Hepatocyte (in vitro differentiated cells): ENCODE measurements at regions not wholly inside any gene's neighbourhood (a gene's known extent, or its start where the extent isn't known, plus 50 kb on each side); places are given as distances from the start of the nearest gene placed in this dataset.
A peak's percentile ranks its signal among the peaks of the same experiment; 100 is the strongest.
"Not testable (repeated sequence)": the region's sequence is repeated elsewhere in the genome, so short reads cannot be mapped to it uniquely, and the experiment has no call there.

Source experiments
- DNase-seq: peaks from one replicate; pipeline ENCODE4 v3.0.0-alpha.2; 2016; ENCODE audit warnings: low spot score
- H2AFZ ChIP-seq: fragments of 200-600 bp; sonication (generic); 2 replicates; pipeline ENCODE4 v1.6.0; 2016; ENCODE audit warnings: antibody characterized with exemption, mild to moderate bottlenecking
- H3K27ac ChIP-seq: fragments of 200-600 bp; sonication (generic); 2 replicates; pipeline ENCODE4 v1.5.1; 2016; ENCODE audit warnings: mild to moderate bottlenecking
- H3K27me3 ChIP-seq: fragments of 200-600 bp; sonication (generic); 2 replicates; pipeline ENCODE4 v1.6.1; 2016
- H3K36me3 ChIP-seq: fragments of 200-600 bp; sonication (generic); replicated peaks from 2 replicates; pipeline ENCODE4 v1.5.1; 2016; ENCODE audit warnings: low read depth; ENCODE audit not compliant: insufficient read depth
- H3K4me1 ChIP-seq: fragments of 200-600 bp; sonication (generic); 2 replicates; pipeline ENCODE4 v1.5.1; 2016; ENCODE audit warnings: mild to moderate bottlenecking, moderate library complexity; ENCODE audit not compliant: insufficient read depth
- H3K4me2 ChIP-seq: fragments of 200-600 bp; sonication (generic); 2 replicates; pipeline ENCODE4 v1.6.0; 2016
- H3K4me3 ChIP-seq: fragments of 200-600 bp; sonication (generic); 2 replicates; pipeline ENCODE4 v1.5.1; 2016; ENCODE audit warnings: mild to moderate bottlenecking
- H3K79me2 ChIP-seq: fragments of 200-600 bp; sonication (generic); 2 replicates; pipeline ENCODE4 v1.6.0; 2017; ENCODE audit warnings: mild to moderate bottlenecking
- H3K9me2 ChIP-seq: fragments of 200-600 bp; sonication (generic); replicated peaks from 2 replicates; pipeline ENCODE4 v1.6.0; 2017; ENCODE audit warnings: mild to moderate bottlenecking; ENCODE audit not compliant: insufficient read depth
- H3K9me3 ChIP-seq: fragments of 200-600 bp; sonication (generic); 2 replicates; pipeline ENCODE4 v1.5.1; 2016; ENCODE audit warnings: low read depth, mild to moderate bottlenecking
- H4K20me1 ChIP-seq: fragments of 200-600 bp; sonication (generic); 2 replicates; pipeline ENCODE4 v1.6.0; 2016; ENCODE audit warnings: mild to moderate bottlenecking; ENCODE audit not compliant: insufficient read depth, poor library complexity, severe bottlenecking
- EZH2 ChIP-seq: fragments of 200-600 bp; sonication (generic); IDR thresholded peaks from 2 replicates; pipeline ENCODE4 v1.6.1; 2016; ENCODE audit warnings: antibody characterized with exemption, mild to moderate bottlenecking, borderline replicate concordance
- EZH2phosphoT487 ChIP-seq: fragments of 200-600 bp; sonication (generic); IDR thresholded peaks from one replicate; pipeline ENCODE4 v1.6.1; 2018; ENCODE audit warnings: antibody characterized with exemption, mild to moderate bottlenecking, low read depth, moderate library complexity; ENCODE audit not compliant: unreplicated experiment, severe bottlenecking
- WGBS: methylation state at CpG from one replicate; pipeline ENCODE4 v1.1.6; 2016; ENCODE audit warnings: low lambda C conversion rate; ENCODE audit errors: missing lambda C conversion rate; 5-methylcytosine and 5-hydroxymethylcytosine counted together
- TF ChIP-seq, protein P1 (sequence below): fragments of 200-600 bp; sonication (generic); IDR thresholded peaks from 2 replicates; pipeline ENCODE4 v1.5.1; 2016; ENCODE audit warnings: antibody characterized with exemption, mild to moderate bottlenecking; ENCODE audit not compliant: poor library complexity

DNA sequence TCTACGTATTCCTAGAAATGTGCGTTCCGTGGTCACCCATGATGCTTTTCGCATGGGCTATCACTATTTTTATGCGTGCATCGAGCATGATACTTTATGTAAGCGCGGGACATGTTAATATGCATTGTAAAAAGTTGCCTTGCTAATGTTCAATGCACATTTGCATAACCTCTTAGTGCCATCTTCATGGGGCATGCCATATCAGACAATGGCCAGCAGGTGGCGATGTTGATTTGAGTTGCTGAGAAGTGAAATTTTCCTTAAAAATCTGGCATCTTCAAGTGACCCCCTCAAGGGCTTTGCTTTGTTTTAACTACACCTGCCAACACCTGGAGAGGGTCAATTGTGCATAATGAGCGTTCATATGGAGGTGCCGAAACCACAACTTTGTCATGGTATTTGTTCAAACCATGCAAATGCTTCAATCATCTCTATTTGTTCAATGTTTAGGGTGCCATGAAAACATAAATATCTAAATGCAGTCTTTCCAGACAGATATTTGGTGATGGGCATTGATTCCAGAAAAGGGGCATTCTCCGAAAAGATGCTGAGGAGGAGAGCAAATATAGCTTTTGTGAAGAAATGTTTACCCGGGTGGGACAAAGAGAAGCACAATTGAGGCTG is 833.9 kb upstream of the PRKX start:
- WGBS, result 36% methylated on average over 13 of the region's 13 CpGs
- no peaks in the 10 kb centered on the region for H3K4me1 ChIP-seq
- no peak overlapping the region for H3K4me3 ChIP-seq
- H3K36me3 ChIP-seq, result no peaks in the 10 kb centered on the region
- H3K27me3 ChIP-seq, result no peaks in the 10 kb centered on the region
- no peak overlapping the region for H3K27ac ChIP-seq
- no peaks in the 10 kb centered on the region for H3K9me2 ChIP-seq
- no peaks in the 10 kb centered on the region for H3K79me2 ChIP-seq
- peak; percentile 74 for DNase-seq
- H3K4me2 ChIP-seq, result no peak overlapping the region
- no peaks in the 10 kb centered on the region for H3K9me3 ChIP-seq
- H4K20me1 ChIP-seq, result no peaks in the 10 kb centered on the region
- no peak overlapping the region for H2AFZ ChIP-seq
- TF ChIP-seq EZH2 (no peak), EZH2phosphoT487 (no peak)
- TF ChIP-seq, protein P1, sequence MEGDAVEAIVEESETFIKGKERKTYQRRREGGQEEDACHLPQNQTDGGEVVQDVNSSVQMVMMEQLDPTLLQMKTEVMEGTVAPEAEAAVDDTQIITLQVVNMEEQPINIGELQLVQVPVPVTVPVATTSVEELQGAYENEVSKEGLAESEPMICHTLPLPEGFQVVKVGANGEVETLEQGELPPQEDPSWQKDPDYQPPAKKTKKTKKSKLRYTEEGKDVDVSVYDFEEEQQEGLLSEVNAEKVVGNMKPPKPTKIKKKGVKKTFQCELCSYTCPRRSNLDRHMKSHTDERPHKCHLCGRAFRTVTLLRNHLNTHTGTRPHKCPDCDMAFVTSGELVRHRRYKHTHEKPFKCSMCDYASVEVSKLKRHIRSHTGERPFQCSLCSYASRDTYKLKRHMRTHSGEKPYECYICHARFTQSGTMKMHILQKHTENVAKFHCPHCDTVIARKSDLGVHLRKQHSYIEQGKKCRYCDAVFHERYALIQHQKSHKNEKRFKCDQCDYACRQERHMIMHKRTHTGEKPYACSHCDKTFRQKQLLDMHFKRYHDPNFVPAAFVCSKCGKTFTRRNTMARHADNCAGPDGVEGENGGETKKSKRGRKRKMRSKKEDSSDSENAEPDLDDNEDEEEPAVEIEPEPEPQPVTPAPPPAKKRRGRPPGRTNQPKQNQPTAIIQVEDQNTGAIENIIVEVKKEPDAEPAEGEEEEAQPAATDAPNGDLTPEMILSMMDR, result peak; percentile 90

DNA sequence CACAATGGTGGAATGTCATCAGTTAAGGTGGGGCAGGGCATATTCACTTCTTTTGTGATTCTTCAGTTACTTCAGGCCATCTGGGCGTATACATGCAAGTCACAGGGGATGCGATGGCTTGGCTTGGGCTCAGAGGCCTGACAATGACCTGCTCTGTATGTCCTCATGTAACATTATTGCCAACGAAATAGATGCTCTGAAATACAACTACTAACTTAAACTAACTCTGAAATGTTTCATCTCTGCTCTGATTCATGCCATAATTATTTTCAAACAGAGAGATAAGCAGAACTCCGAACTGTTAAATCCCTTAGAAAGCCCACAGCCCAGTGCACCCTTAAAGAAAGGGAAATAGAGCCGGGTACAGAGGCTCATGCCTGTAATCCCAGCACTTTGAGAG is 832.7 kb upstream of the PRKX start:
- not testable (repeated sequence) for H3K4me3 ChIP-seq, H3K4me2 ChIP-seq, H3K4me1 ChIP-seq, DNase-seq, H4K20me1 ChIP-seq, H3K79me2 ChIP-seq, H3K9me2 ChIP-seq, H3K9me3 ChIP-seq, H3K27ac ChIP-seq, H3K27me3 ChIP-seq, H3K36me3 ChIP-seq, H2AFZ ChIP-seq
- WGBS, result 73% methylated on average over 5 of the region's 5 CpGs

DNA sequence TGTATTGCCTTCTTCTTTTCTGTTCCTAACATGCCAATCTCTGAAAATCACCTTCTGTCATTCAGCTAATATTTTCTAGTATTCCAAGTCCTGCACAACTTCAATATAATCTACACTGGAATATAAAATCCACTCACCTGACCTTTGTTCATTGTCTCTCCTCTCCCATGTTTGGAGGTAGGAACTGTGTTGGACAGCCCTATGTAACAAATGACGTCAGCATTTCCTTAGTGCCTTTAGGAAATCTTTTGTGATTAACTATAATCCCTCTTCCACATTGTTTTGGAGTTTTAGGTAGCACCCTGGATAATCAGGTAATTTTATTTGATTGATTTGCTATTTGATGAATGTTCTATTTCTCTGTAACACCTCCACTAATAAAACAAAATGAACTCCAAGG is 814.8 kb upstream of the PRKX start:
- H3K9me2 ChIP-seq, result no peaks in the 10 kb centered on the region

DNA sequence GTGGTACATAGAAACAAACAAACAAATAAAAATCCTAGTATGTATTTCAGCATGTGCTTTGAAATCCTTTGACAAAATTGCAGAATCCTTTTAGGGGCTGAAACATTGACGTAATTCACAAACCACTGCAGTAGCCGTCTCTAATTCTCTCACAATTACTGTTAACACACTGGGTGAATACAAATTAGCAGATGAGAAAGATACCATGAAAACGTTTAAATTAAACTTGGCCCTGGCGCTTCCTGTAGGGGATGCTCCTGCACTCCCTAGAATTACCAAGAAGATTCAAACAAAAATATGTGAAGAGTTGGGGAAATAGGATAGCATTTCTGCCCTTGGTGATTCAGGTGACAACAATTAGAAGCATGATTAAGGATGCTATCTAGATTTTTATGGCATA is 772.5 kb upstream of the PRKX start:
- Histone ChIP-seq H3K4me2 (no peak overlapping the region), H3K27me3 (no peaks in the 10 kb centered on the region), H4K20me1 (no peaks in the 10 kb centered on the region), H3K27ac (no peak overlapping the region), H3K36me3 (no peaks in the 10 kb centered on the region), H3K4me3 (no peak overlapping the region), H3K4me1 (no peaks in the 10 kb centered on the region), H2AFZ (no peak overlapping the region), H3K9me2 (no peaks in the 10 kb centered on the region), H3K9me3 (no peaks in the 10 kb centered on the region), H3K79me2 (no peaks in the 10 kb centered on the region)
- WGBS, result 50% methylated on average over 4 of the region's 4 CpGs
- TF ChIP-seq, protein P1, result no peak
- TF ChIP-seq EZH2 (no peak), EZH2phosphoT487 (no peak)
- no peak for DNase-seq

More for the DNA sequence above, 814.8 kb upstream of the PRKX start:
- Histone ChIP-seq H3K4me2 (no peak overlapping the region), H3K4me3 (no peak overlapping the region), H2AFZ (no peak overlapping the region), H3K4me1 (no peaks in the 10 kb centered on the region), H4K20me1 (no peaks in the 10 kb centered on the region), H3K27me3 (no peaks in the 10 kb centered on the region), H3K36me3 (no peaks in the 10 kb centered on the region), H3K79me2 (no peaks in the 10 kb centered on the region), H3K27ac (no peak overlapping the region), H3K9me3 (no peaks in the 10 kb centered on the region)
- WGBS, result 72% methylated on average over 1 of the region's 1 CpG
- TF ChIP-seq EZH2, result no peak
- TF ChIP-seq, protein P1, result no peak
- no peak for TF ChIP-seq EZH2phosphoT487
- no peak for DNase-seq
